Stimulated activated CD8-positive, alpha-beta memory T cell treated with anti-CD3 and anti-CD28 coated beads, Interleukin-12 subunit alpha, Interleukin-12 subunit beta, amount 100 ng/mL, for 4 hours (primary cell): ENCODE measurements at regions not wholly inside any gene's neighbourhood (a gene's known extent, or its start where the extent isn't known, plus 50 kb on each side); places are given as distances from the start of the nearest gene placed in this dataset.

Experiments used
- DNase-seq: peaks from one replicate; pipeline ENCODE4 v3.0.0-alpha.2; 2020; ENCODE audit warnings: low read depth

DNA sequence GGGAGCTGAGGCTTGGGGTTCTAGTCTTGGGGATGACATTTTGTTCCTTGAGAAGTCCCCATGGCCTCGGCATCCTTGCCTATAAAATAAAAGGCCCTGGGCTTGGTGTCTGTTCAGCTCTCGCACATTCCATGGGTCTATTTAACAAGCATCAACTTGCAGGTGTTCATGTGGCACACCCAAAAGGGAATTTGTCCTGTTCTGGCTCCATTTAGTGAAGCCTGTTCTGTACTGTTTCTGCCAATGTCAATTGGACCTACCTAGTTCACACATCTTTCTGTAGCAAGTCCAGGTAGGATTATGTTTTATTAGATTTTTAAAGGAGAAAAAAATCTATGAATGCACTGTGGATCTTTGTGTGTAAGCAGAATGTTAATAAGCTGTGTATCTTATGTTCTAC, 262.0 kb downstream of the HIVEP2 start:
- no peak for DNase-seq

DNA sequence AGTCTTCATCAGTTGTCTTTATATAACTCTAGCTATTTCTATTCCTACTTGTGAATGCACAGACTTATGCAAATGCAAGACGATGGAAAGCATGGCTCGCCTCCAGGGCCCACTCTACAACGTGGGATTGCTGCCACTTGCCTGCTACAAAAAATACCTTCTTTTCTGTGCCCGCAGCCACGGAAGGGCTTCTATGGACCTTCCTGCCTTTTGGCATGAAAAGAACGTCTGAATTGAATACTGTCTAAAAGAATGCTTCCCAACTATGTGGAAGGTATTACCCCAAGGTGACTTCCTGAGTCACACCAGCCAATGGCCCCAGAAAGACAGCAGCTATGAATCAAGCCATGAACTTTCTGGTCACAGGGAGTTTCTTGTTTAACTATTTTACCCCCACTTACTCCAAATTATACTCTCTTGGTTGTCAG, 261.2 kb downstream of the HIVEP2 start:
- no peak for DNase-seq

DNA sequence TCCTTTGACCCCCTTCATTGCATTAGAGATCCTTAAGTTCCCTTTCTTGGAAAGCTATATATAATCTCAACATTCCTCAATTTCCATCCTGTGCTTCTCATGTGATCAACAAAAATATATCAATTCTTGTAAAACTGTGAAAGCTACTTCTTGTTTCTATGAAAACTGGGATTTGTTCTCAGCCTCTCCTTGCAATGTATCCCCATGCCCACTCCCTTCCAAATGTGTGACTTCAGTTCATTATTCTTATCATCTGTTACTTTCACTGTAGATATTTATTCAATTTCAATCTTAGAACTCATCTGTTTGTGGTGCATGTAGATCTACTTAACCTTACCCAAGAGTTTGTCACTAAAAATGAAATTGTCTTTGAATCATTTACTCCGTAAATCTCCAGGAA, 260.6 kb downstream of the HIVEP2 start:
- no peak for DNase-seq

DNA sequence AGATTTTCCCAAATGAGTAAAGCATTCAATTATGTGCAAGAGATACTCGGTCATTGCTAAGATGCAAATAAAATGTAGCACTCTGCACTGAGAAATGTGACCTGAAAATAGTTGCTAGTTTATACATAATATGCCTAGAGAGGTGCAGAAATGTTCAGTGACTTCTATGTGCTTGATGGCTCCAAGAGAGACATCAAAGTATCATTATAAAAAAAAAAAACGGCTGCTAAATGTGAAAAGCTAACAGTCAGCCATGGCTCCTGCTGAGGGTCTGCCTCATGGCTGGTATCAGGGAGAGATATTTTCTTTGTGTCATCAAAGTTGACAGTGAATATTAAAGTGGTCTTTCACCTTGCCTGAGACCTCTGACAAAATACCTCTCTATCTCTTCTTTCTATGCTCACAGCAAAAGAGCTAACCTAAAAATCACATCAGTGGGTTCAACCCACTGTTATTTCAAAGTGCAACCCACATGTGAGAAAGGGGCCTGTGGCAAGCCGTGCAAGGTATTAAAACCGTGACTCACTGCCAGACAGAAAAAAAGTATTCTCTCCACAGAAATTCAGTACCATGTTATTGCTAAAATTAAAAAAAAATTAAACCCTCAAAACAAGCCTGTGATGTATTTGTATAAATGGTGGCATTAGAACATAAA, 259.0 kb downstream of the HIVEP2 start:
- DNase-seq: no peak

DNA sequence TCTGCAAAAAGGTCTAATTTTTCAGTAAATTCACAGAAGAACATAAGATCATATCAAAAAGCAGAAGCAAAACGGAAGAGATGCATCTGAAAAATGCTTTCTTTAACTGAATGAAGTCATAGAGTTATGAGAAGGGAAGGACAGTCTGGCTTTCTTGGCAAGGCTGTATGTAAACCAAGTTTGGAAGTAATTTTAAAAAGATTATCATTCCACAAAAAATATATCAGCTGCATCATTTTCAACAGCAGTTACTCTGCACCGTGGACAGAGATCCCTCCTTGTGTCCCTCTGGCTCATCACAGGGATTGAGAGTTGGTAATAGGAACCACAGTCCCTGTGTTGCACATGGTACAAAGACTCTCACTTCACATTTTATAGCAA, 258.5 kb downstream of the HIVEP2 start:
- DNase-seq: no peak

DNA sequence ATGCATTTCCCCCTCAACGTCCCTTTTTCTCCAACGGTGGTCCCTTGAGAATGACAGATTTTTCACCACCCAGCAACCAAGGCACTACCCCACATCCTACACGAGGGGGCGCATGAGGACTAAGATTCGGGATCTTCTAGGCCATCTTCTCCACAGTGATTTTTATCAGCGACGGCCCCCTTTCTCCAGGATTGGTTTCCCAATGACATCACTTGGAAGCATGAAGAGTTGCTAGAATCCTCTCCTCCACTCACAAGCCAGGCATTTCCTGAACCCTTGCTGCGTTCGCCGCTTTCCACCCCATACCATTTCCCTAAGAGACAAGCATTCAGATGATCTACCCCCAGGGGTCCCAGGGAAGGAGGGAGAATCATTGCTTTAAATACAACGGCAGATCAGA, 252.0 kb downstream of the HIVEP2 start:
- DNase-seq: peak; percentile 25

DNA sequence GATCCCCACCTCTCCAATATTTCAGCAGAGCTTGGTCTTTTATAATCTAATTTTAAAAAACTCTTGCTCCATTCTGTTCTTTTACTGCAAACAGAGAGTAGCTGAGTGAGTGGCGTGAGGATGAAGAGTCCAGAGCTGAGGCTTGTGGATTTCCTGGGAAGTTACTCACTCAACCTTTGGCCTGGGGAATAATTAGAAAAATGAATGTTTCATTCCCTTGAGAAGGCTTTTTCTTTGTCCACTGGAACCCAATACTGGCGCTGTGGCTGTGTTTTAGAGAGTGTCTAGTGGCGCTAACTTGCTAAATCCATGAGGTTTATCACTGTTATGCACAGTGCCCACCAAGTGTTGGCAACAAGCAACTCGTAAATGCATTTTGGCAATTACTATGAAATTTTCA, 251.5 kb downstream of the HIVEP2 start:
- DNase-seq: no peak

DNA sequence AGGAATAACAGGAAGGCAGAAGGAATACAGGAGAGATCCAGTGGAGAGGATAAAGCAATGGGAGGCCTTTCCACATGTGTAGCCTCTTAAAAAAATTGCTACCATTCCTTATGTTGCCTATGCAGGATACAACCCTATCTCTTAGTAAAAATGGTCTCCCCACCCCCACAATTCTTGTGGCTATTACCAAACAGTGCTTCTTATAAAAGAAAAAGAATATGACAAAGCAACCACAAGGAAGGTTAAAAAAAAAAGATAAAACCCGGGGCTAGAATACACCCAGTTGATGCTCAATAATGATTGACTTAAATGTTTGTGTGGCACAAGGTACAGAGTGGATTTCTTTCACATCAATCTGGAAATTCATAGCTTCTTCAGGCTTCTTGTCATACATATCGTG, 250.9 kb downstream of the HIVEP2 start:
- no peak for DNase-seq

DNA sequence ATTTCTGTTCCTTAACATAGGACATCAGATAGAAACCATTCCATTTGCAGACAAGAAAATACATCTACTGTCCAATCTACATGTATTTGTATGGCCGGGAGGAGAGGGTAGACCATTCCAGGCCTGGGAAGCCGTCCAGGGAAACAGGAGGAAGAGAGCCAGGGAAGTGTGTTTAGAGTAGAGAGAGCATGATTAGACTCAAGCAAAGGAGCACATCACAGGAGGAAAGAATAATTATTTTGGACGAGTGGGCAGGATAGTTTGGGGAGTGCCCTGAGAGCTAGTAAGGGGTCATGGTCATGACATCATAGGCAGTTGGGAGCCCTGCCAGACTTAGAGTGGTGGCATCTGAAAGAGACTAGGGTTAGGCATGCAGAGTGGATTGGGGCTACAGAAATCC, 250.0 kb downstream of the HIVEP2 start:
- DNase-seq: no peak

DNA sequence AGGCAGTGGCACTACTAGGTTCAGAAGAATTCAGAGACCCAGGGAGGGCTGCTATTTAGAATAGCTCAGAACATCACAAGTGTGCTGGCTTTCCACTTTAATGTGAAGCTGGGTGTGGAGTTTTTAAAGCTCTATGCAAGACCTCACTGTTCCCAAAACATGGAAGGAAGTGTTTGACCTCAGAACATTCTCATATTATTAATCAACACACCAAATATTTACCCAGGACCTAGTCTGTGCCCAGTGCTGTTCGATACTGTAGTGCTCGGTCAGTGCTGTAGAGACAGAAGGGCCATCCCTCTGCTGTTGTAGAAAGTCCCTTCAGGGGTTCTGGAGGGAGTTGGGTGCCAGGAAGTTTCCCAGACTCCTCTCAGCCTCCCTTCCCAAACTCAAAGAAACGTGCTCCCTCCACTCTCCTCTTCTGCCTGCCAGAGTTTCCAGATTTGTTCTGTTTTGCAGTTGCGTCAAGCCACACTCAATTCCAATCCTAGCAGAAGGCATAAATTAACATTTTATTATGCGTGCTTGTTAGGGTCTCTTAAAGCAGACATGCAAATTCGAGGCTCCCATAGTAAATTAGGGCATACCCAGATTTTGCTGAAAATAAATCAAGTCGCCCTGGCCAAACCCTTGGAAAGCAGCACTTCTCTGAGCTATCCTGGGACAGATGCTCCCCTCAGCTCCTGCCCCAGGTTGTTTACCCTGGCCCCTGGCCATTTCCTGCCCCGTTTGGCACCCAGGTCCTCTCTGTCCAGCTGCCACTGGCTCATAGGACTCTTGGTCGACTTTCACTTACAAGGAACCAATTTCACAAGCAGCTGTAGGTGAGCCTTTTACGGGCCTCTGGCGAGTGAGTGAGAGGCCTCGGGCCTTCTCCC, 248.6 kb downstream of the HIVEP2 start:
- no peak for DNase-seq

DNA sequence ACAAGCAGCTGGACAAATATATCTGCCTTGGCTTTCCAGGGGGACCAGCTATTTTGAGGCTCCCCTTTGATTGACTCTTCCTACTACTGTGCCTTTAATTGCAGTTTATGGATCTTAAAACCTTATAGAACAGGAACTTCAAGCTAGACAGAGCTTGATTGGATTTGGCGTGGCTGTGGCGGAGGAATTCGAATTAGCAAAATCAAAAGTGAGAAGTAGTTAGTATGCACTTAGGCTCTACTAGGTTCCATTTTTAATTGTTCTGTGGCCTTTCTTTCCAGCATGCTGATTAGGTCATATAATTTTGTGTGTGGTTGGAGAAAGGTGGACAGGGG, 248.0 kb downstream of the HIVEP2 start:
- DNase-seq: no peak

DNA sequence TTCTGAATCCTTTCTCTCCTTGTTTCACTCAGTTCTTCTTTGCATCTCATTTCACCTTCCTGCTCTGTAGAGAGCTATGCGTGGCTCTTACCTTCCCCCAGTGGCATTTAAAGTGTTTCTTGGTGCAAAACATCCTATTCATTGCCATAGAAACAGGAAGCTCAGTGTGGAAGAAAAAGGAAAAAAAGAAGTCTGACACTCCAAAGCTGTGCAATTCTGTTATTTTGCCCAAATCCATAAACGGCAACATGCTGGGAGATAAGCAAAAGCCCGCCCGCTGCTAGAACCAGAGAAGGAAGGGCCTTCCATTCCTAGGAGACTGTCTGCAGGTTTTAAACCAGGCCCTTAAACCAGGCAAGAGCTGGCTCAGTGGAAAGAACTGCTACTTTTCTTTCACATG, 247.1 kb downstream of the HIVEP2 start:
- no peak for DNase-seq

DNA sequence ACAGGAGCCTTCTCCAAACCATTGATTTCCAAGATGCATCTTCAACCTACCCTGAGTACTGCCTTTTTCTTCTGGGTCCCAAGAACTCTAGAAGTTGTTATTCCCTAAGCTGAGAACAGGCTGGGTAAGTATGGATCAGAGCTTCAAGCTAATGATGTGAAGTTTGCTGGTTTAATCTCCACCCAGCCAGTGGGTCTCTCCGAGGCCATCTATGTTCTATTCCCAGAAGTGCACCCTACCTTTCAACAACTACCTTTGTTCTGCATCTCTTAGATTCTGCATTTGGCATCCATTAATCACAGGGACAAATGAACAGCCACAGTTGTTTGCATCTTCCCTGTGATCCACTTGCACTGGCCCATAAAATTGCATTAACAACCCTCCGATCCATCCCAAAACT, 246.2 kb downstream of the HIVEP2 start:
- DNase-seq: no peak

DNA sequence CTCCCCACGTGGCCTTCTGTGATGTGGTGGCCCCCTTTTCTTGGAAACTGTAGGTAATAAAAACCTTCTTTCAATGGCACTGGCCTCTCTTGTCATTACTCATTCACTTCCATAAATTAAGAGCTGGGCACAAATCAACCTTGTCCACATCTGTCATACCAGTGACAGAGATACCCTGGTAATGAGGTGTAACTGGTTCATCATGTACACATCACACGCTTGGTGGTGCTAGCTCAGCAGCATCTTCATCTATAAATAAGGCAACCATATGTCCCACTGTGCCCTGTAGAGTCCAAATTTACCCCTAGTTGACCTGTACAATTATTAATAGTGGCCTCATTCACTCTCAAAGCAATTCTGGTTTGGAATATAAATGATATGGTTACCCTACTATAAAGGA, 245.6 kb downstream of the HIVEP2 start:
- no peak for DNase-seq

DNA sequence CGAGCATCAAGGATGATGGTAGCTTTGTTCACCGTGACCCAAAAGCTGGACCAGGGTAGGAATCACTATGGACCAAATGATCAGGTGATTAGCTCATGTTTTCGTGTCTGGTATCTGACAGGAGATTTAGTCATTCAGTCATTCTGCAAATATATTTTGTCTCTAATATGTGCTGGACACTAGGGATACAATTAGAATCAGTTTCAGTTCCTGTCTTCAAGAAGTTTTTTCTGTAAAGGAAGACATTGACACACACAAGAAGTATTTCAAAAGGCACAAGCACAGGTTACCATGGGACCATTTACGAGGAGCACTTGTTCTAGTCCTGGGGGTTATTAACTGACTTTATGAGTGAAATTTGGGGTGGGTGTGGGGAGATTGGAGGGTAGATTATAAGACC, 244.9 kb downstream of the HIVEP2 start:
- DNase-seq: no peak

DNA sequence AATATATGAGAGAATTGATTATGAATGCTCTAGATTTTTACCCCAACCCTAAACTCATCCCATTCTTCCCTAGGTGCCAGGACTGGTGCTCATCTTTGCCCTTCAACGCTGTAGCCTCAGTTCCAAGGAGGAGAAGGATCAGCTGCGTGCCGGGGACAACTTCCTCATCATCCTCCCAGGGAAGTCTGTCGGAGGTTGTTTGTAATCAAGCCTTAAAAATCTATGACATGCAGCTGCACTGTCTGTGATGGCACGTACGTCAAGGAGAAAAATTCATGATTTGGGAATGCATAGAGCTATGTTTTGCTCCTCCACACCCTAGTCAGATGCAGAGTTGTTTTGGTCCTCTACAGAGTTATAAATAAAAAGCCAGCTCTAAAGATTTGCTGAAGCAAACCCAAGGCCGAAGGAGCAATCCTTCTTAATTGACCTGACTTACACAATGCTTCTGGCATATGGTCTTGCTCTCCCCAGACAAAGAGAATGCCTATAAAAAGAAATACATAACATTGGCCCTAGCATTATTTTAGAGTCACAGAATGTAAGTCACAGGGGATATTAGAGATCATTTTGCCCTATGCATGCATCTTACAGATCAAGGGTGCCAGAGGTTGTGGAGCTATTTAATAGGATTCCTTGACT, 244.2 kb downstream of the HIVEP2 start:
- no peak for DNase-seq
